Cerebellar nuclear complex (tissue), 1 donor: ENCODE measurements at regions not wholly inside any gene's neighbourhood (a gene's known extent, or its start where the extent isn't known, plus 50 kb on each side); places are given as distances from the start of the nearest gene placed in this dataset.

Source experiments
- DNase-seq, 2 experiments: peaks; one replicate each; lab custom pipeline; 2025; lab: John Stamatoyannopoulos, UW

DNA sequence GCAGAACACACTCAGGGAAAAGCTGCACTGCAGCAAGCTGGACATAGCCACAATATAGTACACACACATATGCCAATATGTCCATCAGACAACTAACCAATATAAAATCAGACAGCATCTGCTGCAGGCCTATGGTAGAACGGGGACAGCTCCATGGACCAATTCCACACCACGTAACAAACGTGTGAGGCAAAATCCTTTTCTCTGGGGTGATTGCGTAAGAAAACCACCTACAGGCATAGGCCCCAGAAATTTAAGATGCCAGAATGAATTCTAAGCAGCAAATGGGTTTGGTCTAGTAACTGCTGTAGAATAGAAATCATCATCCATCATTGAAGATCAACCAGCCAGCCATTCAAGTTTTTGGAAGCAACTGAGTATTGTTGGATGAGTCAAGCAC, 368.9 kb upstream of the TMPO start:
- DNase-seq: no peak

DNA sequence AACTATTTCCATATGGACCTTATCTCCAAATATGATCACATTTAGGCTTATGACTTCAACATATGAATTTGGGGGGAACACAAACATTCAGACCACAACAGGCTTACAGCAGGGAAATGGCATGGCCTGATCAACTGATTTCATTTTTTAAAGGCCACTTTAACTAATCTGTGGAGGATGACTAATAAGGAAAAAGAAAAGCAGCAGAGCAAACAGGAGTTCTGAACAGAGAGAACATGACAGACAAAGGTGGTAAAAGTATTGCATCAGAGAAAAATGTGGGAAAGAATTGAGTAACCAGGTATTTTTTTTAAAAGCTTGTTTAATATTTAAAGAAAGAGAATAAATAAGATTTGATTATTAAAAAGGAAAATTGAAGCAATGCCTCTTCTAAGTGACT, 366.1 kb upstream of the TMPO start:
- DNase-seq: no peak

DNA sequence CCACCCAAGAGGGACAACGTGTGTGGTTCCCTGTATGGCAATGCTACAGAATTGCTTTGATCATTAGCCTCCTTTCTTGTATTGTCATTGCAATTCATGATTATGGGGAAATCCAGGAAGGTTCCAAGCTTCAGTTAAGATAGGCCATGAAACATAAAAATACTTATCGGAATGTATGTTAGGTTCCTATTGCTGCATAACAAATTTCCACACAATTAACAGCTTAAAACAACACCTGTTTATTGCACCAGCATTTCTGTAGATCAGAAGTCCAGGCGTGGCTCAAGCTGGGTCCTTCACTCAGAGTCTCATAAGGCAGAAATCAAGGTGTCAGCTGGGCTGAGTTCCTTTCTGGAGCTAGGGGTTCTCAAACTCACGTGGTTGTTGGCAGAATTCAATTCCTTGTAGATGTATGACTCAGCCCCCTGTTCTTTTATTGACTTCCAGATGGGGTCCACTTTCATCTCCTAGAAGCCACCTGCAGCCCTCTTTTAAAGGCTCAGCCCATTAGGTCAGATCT, 365.6 kb upstream of the TMPO start:
- DNase-seq: no peak

GRCh38 chr12:98151105-98151590, 364.2 kb upstream of the TMPO start:
- DNase-seq: no peak

DNA sequence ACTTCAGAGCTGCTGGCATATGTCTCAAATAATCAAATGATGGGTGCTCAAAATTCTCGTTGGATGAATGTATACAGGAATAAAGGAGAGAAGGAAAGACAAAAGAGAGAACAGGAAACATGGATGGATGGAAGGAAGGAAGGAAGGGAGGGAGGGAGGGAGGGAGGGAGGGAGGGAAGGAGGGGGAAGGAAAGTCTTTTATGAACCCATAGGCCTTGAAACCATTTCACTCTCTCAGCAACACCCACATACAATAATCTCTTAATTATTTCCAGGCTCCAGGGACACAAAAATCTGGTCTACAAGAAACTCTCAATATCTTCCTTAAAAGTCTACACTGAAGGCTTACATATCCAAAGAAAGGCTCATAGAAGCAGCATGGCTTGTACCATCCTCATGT, 363.4 kb upstream of the TMPO start:
- no peak for DNase-seq

DNA sequence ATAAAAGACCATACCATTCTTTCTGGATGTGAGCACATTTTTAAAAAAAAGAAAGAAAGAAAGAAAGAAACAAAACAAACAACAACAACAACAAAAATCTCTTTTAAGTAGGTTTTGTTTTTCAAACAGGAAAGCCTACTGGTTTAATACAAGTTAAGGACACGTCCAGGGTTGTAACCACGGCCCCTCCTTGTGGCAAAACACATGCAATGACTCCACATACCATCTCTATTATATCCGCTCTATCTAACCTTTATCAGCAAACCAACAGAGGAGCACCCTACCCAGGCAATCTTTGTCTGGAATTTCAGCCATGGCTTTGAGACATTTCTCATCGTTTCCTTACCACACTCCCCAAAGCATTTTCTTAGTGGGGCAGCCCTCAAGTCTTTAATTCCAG, 360.5 kb upstream of the TMPO start:
- DNase-seq: no peak

GRCh38 chr12:98156697-98157096, 358.7 kb upstream of the TMPO start:
- DNase-seq: no peak

DNA sequence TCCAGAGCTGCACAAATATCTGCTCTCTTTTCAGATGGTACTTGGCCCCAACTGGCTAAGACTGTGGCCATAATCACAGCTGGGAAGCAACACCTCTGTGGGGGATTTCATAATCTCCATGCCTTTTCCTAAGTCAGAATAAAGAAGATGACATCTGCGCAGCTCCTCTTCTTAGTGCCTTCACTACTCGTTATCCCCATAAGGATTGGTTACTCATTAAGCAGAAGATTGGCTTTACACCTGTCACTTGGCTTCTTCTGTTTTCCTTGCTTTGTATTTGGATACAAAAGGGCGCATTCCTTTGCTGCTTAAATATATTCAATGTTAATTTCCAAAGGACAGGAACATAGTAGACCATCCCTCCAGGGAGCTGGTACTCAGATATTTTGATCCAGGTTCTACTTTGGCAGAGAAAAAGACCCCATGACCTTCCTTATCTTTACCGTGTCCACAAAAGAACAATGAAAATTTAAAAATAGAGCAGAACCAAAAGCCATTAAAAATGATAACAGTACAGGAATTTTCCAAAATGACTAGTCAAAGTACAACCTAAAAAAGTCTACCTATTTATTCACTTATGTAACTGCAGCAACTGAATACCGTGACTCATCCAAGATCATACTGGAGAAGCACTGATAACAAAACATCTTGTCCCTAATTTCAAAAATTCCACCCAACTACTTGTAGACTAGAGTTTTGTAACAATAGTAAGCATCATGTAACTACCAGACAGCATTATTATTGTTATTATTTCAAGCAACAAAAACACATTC, 352.3 kb upstream of the TMPO start:
- DNase-seq: no peak

DNA sequence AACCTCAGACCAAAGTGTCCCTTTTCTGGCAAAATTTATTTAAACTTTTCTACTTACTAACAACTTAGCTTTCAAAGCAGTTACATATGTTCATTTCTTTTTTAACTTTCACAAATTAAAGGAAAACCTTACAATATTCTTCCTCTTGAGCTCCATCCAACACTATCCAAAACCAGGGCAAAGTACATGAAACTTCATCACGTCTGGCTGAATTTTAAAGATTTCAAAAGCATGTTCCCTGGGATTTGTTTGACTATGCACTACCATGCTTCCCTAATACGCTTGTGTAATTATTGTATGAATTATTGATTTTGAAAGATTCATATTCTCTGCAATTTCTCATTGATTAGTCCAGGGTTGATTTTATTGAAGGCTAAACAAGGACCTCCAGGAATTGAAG, 343.1 kb upstream of the TMPO start:
- no peak for DNase-seq

DNA sequence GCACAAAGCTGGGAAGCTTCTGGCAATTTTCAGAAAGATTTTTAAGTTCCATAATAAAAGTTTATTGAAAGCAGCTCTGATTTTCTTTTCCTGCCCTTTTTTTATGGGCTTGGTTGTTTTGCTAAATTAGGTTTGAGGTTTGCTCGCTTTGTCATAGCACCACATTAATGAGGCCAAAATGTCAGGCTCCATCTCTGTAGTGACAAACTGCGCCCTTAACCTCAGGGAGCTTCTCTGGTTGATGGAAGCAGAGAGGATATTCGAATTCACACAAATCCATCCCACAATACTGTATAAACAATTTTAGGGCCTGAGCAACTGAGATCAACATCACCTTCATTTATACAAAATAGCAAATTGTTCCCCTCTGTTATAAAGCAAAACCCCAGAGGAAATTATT, 342.6 kb upstream of the TMPO start:
- no peak for DNase-seq

DNA sequence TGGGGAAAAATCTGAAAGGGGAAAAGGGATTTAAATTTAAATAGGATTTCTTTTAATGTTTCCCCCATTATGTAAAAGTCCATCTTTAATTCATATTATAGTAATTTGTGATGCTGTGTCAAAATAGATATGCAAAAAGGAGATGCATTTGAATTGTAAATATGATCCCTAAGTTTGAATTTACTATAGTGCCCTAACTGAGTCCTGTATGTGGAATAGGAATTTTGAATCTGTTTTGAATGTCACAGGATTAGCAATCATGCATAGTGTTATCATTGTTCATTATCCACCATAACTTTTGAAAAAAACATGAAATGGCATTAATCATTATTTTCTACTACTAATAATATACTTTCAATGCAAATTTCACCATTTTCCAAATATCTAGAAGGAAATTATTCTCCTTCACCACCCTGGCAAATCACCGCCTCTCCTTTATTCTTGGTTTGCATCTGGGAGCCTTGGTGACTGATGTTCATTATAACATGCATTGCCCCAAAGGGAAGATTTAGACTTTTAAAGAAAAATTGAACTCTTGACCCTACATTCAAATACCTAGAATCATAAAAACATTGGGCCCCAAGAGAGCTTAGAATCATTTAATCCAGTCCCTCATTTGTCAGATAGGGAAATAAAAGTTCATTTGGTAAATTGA, 341.5 kb upstream of the TMPO start:
- no peak for DNase-seq

GRCh38 chr12:98174428-98174809, 341.0 kb upstream of the TMPO start:
- DNase-seq: no peak

GRCh38 chr12:98178126-98178525, 337.3 kb upstream of the TMPO start:
- no peak for DNase-seq

DNA sequence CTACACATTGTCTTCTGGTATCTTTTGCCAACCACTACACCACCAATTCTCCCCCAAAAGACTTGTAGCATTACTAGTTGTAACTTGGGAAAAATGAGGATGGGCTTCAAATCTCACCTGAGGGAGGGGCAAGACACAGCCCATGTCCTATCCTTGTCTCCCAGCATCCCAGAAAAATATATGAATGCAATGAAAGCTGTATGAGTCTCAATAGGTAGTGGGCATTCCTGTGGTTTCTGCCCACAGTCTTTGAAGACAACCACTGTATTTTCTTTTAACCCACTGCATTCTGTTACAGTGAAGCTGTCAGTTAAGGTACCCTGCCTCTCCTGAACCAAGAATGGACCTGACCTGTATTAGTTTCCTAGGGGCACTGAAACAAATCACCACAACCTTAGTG, 336.2 kb upstream of the TMPO start:
- DNase-seq: no peak

- DNase-seq: no peak
Observed at GRCh38 chr12:98180603-98181002, 334.8 kb upstream of the TMPO start.

GRCh38 chr12:98182821-98183220, 332.6 kb upstream of the TMPO start:
- DNase-seq: no peak

DNA sequence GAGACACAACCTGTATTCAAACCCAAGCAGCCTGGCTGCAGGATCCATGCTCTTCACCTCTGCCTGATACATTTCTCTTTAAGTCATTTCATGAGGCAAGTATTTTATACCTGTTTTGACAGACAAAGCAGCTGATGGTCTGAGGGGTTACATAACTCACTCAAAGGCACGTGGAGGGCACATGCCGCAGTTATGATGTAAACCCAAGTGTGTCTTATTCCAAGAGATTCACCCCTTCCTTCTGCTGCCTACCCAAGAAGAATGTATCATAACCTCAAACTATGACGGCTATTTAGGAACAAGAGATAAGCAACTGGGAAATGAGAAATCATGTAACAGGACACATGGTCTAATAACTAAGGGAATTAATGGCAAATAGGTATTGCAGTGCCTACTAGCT, 329.8 kb upstream of the TMPO start:
- DNase-seq: no peak

GRCh38 chr12:98188650-98189077, 326.7 kb upstream of the TMPO start:
- DNase-seq: no peak

GRCh38 chr12:98194591-98194990, 320.8 kb upstream of the TMPO start:
- no peak for DNase-seq

GRCh38 chr12:98198261-98198982, 317.0 kb upstream of the TMPO start:
- DNase-seq: no peak

GRCh38 chr12:98208816-98209215, 306.6 kb upstream of the TMPO start:
- no peak for DNase-seq

- DNase-seq: no peak
Observed at GRCh38 chr12:98211909-98212695, 303.3 kb upstream of the TMPO start.
